SU-DHL-6 (cell line): ENCODE measurements at regions not wholly inside any gene's neighbourhood (a gene's known extent, or its start where the extent isn't known, plus 50 kb on each side); places are given as distances from the start of the nearest gene placed in this dataset.

Experiments used
- H2AFZ ChIP-seq: fragments of 200-600 bp; sonication (generic); 2 replicates; pipeline ENCODE4 v1.6.1; 2014; ENCODE audit warnings: low read depth, mild to moderate bottlenecking, moderate library complexity, mixed read lengths, antibody characterized with exemption, low read length; ENCODE audit not compliant: severe bottlenecking
- H3F3A ChIP-seq: fragments of 200-600 bp; shearing (Covaris generic); 2 replicates; pipeline ENCODE4 v1.6.0; 2016; ENCODE audit warnings: antibody characterized with exemption, mild to moderate bottlenecking; ENCODE audit not compliant: insufficient read depth
- H3K27ac ChIP-seq: fragments of 200-600 bp; sonication (generic); 2 replicates; pipeline ENCODE4 v1.5.1; 2016; ENCODE audit warnings: low read depth, mild to moderate bottlenecking, low read length, moderate library complexity, mixed read lengths
- H3K27me3 ChIP-seq: fragments of 200-600 bp; sonication (generic), shearing (Covaris generic); 2 replicates; pipeline ENCODE4 v1.6.0; 2014; ENCODE audit warnings: mild to moderate bottlenecking, low read length
- H3K36me3 ChIP-seq: fragments of 200-600 bp; sonication (generic); 2 replicates; pipeline ENCODE4 v1.6.1; 2014; ENCODE audit warnings: mild to moderate bottlenecking, low read length, mixed read lengths
- H3K4me2 ChIP-seq: fragments of 300-600, 200-600 bp; shearing (Covaris generic), sonication (generic); 2 replicates; pipeline ENCODE4 v1.6.0; 2014; ENCODE audit warnings: low read length, low read depth, mild to moderate bottlenecking; ENCODE audit not compliant: poor library complexity, severe bottlenecking
- H3K4me3 ChIP-seq: fragments of 200-600 bp; sonication (generic); 2 replicates; pipeline ENCODE4 v1.5.1; 2014; ENCODE audit warnings: antibody characterized with exemption, low read length, mild to moderate bottlenecking, mixed read lengths; ENCODE audit not compliant: insufficient read depth, poor library complexity, severe bottlenecking
- H3K79me2 ChIP-seq: fragments of 200-600 bp; sonication (generic); 2 replicates; pipeline ENCODE4 v1.6.1; 2014; ENCODE audit warnings: mild to moderate bottlenecking, low read length, moderate library complexity; ENCODE audit not compliant: insufficient read depth
- H3K9ac ChIP-seq: fragments of 200-600 bp; sonication (generic); 2 replicates; pipeline ENCODE4 v1.7.0; 2014; ENCODE audit warnings: mild to moderate bottlenecking, low read length
- H3K9me2 ChIP-seq: fragments of 200-600 bp; sonication (generic); replicated peaks from 2 replicates; pipeline ENCODE4 v1.6.1; 2014; ENCODE audit warnings: low read length; ENCODE audit not compliant: insufficient read depth
- H3K9me3 ChIP-seq: fragments of 200-600 bp; sonication (generic); 2 replicates; pipeline ENCODE4 v1.6.1; 2014; ENCODE audit warnings: low read length, mixed read lengths; ENCODE audit not compliant: insufficient read depth
- H4K20me1 ChIP-seq: fragments of 200-600 bp; sonication (generic); 2 replicates; pipeline ENCODE4 v1.6.1; 2014; ENCODE audit warnings: low read depth, mild to moderate bottlenecking, antibody characterized with exemption, low read length, moderate library complexity, mixed read lengths
- EZH2phosphoT487 ChIP-seq: fragments of 200-600 bp; sonication (generic), shearing (Covaris generic); conservative IDR thresholded peaks from 2 replicates; pipeline ENCODE4 v1.6.1; 2018; ENCODE audit warnings: mild to moderate bottlenecking, antibody characterized with exemption, low read length, moderate library complexity, mixed read lengths
- TF ChIP-seq, protein P1 (sequence below): fragments of 200-600 bp; sonication (generic); IDR thresholded peaks from one replicate; pipeline ENCODE4 v1.5.1; 2017; ENCODE audit warnings: antibody characterized with exemption, mild to moderate bottlenecking, low read length, moderate library complexity; ENCODE audit not compliant: insufficient read depth, poor library complexity, severe bottlenecking

DNA sequence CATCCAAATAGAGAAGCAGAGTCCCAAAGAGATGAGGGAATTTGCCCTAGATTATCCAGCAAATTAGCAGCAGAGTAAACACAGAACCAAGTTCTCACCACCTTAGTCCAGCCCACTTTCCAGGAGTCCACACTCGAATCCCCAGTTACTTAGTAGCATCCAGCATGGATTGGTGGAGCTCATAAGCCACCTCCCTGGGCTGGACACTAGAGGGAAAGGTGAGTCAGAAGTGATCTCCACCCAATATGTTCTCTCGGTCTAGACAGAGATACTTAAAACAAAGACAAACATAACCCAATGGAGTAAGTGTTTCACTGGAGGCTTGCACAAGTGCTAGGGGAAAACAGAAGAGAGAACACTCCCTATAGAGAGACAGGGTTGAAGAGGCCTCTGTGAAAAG is 105.1 kb upstream of the CPEB2 start:
- Histone ChIP-seq H3K27me3 (no peaks in the 10 kb centered on the region), H3F3A (no peaks in the 10 kb centered on the region), H3K36me3 (no peaks in the 10 kb centered on the region), H3K9me3 (no peaks in the 10 kb centered on the region), H3K79me2 (no peaks in the 10 kb centered on the region), H4K20me1 (no peaks in the 10 kb centered on the region), H3K9ac (no peak overlapping the region), H3K27ac (no peak overlapping the region), H2AFZ (no peak overlapping the region), H3K4me2 (no peak overlapping the region), H3K9me2 (no peaks in the 10 kb centered on the region), H3K4me3 (no peak overlapping the region)
- TF ChIP-seq EZH2phosphoT487, result no peak
- TF ChIP-seq, protein P1, sequence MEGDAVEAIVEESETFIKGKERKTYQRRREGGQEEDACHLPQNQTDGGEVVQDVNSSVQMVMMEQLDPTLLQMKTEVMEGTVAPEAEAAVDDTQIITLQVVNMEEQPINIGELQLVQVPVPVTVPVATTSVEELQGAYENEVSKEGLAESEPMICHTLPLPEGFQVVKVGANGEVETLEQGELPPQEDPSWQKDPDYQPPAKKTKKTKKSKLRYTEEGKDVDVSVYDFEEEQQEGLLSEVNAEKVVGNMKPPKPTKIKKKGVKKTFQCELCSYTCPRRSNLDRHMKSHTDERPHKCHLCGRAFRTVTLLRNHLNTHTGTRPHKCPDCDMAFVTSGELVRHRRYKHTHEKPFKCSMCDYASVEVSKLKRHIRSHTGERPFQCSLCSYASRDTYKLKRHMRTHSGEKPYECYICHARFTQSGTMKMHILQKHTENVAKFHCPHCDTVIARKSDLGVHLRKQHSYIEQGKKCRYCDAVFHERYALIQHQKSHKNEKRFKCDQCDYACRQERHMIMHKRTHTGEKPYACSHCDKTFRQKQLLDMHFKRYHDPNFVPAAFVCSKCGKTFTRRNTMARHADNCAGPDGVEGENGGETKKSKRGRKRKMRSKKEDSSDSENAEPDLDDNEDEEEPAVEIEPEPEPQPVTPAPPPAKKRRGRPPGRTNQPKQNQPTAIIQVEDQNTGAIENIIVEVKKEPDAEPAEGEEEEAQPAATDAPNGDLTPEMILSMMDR, result no peak

DNA sequence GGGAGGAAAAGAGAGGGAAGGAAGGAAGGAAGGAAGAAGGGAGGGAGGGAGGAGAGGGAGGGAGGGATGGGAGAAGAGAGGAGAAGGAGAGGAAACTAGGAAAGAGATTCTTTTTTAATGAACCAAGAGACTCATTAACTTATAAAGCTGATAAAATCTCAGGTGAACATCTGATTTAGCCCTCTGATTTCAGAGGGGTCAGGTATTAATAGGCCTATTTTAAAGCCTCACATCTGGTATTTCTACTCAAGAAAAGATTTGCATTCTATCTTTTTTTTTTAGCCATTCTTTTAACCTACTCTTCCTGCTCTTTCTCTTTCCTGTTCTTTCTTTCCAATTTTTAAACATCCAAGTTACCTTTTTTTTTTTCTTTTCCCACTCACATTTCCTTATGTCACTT is 103.3 kb upstream of the CPEB2 start:
- TF ChIP-seq EZH2phosphoT487, result no peak
- TF ChIP-seq, protein P1, result no peak
- no peak overlapping the region for H3K27ac ChIP-seq
- H3K9me3 ChIP-seq, result no peaks in the 10 kb centered on the region
- no peaks in the 10 kb centered on the region for H3F3A ChIP-seq
- no peak overlapping the region for H3K4me2 ChIP-seq
- H3K79me2 ChIP-seq, result no peaks in the 10 kb centered on the region
- no peaks in the 10 kb centered on the region for H3K9me2 ChIP-seq
- H3K4me3 ChIP-seq, result no peak overlapping the region
- no peaks in the 10 kb centered on the region for H4K20me1 ChIP-seq
- no peaks in the 10 kb centered on the region for H3K27me3 ChIP-seq
- H3K36me3 ChIP-seq, result no peaks in the 10 kb centered on the region
- no peak overlapping the region for H3K9ac ChIP-seq
- H2AFZ ChIP-seq, result no peak overlapping the region

DNA sequence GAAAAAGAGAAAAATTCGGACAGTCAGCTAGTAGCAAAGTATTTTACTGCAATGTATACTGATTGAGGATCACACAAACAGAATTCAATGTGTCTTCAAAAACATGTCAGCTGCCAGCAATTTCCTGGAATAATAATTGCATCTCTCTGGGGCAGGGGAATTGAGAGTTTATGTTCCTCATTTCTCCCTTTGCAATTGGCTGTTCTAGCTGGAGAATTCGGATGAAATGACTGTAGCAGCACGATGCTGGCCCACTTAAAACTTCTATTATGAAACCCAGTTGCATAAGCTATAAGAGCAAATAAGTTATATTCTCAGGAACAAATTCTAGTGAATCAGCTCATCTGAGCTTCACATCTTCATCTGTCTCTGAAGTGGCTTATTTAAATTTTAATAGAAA is 99.9 kb upstream of the CPEB2 start:
- Histone ChIP-seq H3K4me2 (no peak overlapping the region), H3K79me2 (no peaks in the 10 kb centered on the region), H3K27me3 (no peaks in the 10 kb centered on the region), H3K27ac (no peak overlapping the region), H3K9me3 (no peaks in the 10 kb centered on the region), H3K9ac (no peak overlapping the region), H3K9me2 (no peaks in the 10 kb centered on the region), H3K36me3 (no peaks in the 10 kb centered on the region), H3F3A (no peaks in the 10 kb centered on the region), H3K4me3 (no peak overlapping the region), H4K20me1 (no peaks in the 10 kb centered on the region), H2AFZ (no peak overlapping the region)
- TF ChIP-seq, protein P1, result no peak
- TF ChIP-seq EZH2phosphoT487, result no peak

DNA sequence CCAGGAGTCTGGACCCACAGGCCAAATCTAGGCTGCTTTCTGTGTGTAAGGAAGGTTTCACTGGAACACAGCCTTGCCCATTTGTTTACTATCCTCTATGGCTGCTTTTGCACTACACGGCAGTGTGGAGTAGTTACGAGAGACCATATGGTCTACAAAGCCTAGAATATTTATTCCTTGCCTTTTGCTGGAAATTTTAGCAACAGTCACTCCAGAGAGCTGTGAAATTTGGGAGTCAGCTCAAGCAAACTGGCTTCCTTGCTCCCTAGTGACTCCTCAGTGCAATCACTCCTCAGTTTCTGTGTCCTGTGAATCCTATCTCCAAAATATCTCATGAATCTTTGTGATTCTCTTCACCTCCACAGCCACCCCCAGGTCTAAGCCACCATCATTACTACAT is 99.0 kb upstream of the CPEB2 start:
- no peak overlapping the region for H2AFZ ChIP-seq
- H3K36me3 ChIP-seq, result no peaks in the 10 kb centered on the region
- no peak overlapping the region for H3K9ac ChIP-seq
- H3K27me3 ChIP-seq, result no peaks in the 10 kb centered on the region
- no peaks in the 10 kb centered on the region for H3K79me2 ChIP-seq
- H3K9me3 ChIP-seq, result no peaks in the 10 kb centered on the region
- H3F3A ChIP-seq, result no peaks in the 10 kb centered on the region
- H3K4me2 ChIP-seq, result no peak overlapping the region
- no peak overlapping the region for H3K27ac ChIP-seq
- no peaks in the 10 kb centered on the region for H3K9me2 ChIP-seq
- no peak for TF ChIP-seq EZH2phosphoT487
- TF ChIP-seq, protein P1, result no peak
- H4K20me1 ChIP-seq, result no peaks in the 10 kb centered on the region
- no peak overlapping the region for H3K4me3 ChIP-seq
